Cerebellar nuclear complex (tissue), 1 donor: ENCODE measurements at regions not wholly inside any gene's neighbourhood (a gene's known extent, or its start where the extent isn't known, plus 50 kb on each side); places are given as distances from the start of the nearest gene placed in this dataset.

ENCODE experiments used
- DNase-seq, 2 experiments: peaks; one replicate each; lab custom pipeline; 2025; lab: John Stamatoyannopoulos, UW

DNA sequence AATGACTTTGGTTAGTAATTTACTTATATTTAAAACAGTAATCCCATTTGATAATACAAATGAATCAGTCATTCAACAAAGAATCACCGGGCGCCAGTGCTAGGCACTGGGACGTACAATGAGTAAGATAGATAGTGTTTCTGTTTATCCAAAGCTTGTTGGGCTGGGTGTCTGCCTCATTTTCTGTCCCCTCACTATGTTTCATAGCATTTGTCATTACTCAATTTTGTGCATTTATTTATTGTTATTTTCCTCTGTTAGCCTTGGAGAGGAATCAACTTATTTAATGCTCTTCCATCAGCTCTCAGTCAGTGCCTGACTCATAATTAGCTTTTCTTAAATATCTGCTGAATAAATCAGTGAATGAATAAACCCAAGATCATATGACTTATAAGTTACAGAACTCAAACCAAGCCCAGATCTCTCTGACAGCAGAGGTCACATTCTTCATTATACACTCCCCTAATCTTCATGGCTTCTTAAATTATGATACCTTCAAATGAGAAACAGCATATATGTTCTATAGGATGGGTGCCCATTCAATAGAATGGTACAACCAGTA lies 86.2 kb downstream of the TSPAN8 start:
- no peak for DNase-seq

- no peak for DNase-seq
Measured at GRCh38 chr12:71070416-71071128, 87.2 kb downstream of the TSPAN8 start.

- no peak for DNase-seq
Measured at GRCh38 chr12:71069311-71069710, 88.5 kb downstream of the TSPAN8 start.

DNA sequence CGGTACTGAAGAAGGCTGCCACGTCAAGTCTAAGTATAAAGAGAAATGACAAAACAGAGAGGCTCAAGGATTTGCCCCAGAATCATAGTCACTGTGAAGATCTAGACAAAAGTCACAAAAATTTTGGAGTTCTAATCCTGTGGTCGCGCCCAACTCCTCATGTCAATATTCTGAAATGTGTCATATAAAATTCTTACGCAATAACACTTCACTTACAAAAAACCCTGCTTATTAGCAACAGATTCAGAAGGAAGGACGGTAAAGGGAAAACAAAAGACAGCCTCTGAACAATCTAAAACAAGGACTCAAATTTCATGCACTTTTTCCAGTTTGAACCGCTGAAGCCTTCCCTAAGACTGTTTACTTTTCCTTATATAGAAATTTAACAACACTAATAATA lies 94.7 kb downstream of the TSPAN8 start:
- no peak for DNase-seq

DNA sequence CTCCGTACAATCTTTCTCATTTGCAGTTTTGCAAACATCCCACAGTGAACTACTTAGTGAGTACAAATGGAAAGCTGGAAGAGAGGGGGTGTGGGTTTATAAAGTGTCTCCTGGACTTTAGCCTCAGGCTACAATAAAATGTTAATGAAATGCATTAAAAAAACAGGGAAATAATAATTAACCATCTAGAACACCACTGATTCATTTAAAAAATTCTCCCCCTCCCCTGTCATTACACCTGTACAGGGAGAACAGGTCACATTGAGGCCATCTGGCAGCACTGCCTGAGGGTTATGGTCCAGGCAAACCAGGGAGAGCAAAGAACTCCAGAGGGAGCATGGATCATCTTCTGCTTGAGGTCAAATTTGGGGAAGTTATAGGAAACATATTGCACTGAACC lies 96.3 kb downstream of the TSPAN8 start:
- no peak for DNase-seq

DNA sequence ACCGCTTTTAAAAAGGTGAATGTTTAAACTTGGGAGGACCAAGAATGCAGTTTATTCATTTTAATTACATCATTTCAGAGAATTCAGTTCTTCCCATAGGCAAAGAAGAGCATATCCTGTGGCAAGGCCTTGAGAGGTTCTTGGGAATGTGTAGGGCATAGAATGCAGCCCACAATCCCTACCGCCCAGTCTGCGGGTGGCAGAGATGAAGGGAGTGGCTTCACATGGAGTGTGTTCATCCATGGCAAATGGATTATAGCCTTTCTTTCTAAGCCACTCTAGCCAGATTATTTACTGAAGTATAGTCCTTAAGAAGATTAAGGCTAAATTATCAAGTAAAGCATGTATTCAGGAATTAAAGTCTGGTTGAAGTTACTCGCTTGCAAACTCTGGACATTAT lies 97.4 kb downstream of the TSPAN8 start:
- DNase-seq = no peak

- DNase-seq = no peak
Measured at GRCh38 chr12:71057330-71057729, 100.5 kb downstream of the TSPAN8 start.

GRCh38 chr12:71054551-71054950 lies 103.2 kb downstream of the TSPAN8 start:
- DNase-seq = no peak

DNA sequence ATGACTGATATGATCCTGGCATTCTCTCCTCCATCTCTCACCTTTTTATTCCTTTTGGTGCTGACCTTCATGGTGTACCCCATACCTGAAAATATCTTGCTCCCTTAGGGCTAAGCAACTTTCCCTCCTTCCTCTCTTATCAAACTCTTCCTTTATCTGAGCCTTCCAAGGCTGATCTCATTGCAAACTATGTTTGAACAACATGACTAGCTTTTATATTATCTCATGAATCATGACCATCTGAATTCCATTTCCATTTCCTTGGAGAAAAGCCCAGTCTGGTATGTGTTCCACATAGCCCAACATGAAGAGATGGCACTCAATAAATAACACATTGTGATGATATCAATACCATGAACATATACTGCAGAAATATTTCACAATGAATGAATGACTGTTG lies 111.6 kb downstream of the TSPAN8 start:
- no peak for DNase-seq

DNA sequence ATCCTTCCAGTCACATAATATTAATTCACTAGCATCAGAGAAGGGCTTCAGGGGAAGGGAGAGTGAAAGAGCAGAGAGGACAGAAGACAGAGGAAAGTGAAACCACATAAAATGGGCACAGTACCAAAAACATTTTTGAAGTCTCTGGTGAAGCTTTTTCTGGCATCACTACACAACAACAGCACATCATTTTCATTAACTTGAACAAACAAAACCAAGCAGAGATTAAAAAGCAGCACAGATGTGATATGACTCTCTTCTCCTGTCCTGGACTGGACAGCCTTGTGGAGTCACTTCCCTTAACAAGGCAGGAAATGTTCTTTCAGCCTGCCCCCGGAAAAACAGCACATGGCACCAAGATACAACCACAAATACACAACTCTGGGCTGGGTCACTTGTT lies 112.0 kb downstream of the TSPAN8 start:
- no peak for DNase-seq

GRCh38 chr12:71041476-71041875 lies 116.3 kb downstream of the TSPAN8 start:
- DNase-seq = no peak

DNA sequence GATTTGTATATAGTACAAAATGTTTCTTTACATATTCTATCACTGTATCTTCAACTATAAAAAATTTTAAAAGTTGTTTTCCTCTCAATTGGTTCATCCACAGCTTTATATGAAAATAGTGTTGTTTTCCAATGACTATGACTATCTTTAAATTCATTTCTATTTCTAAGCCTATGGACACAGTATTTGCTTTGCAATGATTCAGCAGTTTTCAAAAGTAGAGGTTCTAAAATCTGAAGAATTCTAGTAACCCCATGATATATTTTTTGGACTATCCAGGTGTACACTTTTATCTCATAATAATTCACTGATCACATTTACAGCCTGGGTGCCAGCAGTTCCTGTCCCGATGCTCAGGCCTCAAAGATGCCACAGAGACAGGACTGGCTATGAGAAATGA lies 118.4 kb upstream of the PTPRR start:
- DNase-seq = no peak

- DNase-seq = no peak
Measured at GRCh38 chr12:71036526-71036925, 116.0 kb upstream of the PTPRR start.

DNA sequence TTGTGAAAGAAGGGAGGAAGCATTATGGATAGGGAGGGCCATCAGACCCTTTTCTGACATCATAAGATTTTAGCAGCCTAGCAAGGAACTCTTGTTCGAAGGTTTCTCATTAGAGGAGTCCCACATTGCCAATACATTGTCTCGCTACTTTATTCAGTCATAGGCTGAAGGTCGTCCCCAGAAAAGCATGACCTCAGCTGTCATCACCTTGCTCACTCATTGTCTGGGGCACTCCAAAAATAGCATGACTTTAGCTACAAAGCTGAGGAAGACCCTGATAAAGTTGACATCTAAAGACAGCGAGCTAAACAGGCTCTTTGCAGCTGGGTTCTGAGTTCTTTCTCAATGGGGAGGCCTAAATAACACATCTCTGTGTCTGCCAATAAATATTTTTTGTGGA lies 112.4 kb upstream of the PTPRR start:
- no peak for DNase-seq

DNA sequence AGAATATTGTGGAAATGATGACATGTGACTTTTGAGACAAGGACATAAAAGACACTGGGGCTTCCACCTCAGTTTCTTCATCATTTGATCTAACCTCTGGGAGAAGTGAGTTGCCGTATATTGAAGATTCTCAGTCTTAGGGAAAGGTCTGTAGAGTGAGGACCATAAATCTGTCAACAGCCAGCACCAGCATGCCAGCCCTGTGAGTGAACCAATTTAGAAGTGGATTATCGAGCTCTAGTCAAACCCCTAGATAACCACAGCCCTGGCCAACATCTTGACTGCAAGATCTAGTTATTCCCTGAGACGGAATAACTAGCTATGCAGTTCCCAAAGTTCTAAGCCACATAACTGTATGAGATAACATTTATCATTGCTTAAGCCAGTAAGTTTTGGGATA lies 108.8 kb upstream of the PTPRR start:
- DNase-seq = no peak

GRCh38 chr12:71027856-71028255 lies 107.3 kb upstream of the PTPRR start:
- DNase-seq = no peak

DNA sequence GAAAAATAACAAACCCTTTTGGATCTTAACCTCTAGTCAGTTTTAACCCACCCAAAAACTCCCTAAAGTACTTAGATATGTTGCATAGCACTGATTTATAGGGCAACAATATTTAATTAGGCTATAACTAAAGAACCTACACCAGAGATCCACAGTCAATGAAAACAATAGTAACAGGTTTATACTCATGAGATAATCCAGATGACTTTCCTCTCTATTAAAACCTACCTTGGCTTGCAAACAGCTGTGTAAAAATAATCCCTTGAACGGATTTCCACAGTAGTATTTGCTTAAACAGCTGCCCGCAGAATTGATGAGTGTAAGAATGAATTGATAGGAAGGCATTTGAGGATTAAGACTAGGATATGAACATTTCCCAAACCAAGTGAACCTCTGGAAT lies 104.3 kb upstream of the PTPRR start:
- no peak for DNase-seq

GRCh38 chr12:71024281-71024680 lies 103.7 kb upstream of the PTPRR start:
- DNase-seq = no peak

GRCh38 chr12:71021491-71021890 lies 101.0 kb upstream of the PTPRR start:
- DNase-seq = no peak

DNA sequence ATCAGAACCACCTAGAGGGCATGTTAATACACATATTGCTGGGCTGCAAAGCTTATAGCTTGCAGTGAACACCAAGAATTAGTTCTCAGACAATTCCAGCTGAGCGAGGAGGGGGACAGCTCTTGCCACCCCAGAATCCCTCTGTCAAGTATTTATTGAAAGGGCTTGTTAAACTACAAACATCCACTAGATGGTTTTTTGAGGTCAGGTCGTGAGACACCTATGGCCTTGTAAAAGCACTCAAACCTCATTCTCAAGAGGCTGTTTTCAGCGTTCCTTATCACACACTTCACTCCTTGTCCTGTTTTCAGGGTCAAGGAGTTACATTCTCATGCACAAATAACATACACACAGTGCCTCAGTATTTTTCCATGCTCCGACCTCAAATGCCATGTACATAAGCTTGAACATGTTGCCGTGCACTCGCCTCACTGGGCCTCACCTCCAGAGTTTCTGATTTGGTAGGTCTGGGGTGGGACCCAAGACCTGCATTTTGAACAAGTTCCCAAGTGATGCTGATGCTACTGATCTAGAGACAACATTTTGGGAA lies 98.8 kb upstream of the PTPRR start:
- DNase-seq = no peak

- DNase-seq = no peak
Measured at GRCh38 chr12:71018682-71019081, 98.1 kb upstream of the PTPRR start.

DNA sequence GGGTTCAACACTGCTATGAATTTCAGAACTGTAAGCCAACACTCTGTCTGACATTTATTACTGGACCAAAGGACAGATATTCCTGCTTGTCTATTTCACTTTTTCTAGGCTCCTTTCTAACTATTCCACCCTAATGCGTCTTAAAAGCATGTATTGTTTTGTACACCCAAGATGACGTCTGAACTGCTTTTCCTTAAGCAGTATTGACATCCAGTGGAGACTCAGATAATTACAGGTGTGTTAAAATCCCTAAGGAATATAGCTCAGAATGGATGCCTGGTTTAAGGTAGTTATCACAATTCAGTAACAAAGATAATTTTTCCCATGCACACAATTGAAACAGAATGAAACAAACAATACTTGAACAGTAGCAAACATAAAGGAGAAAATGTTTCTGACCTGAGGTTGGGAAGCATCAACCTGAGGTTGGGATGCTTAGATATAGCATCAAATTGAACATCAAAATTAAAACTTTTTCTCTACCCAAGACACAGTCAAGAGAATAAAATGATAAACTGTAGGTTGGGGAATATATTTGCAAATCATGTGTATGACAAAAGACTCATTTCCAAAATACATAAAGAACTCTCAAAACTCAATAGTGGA lies 93.7 kb upstream of the PTPRR start:
- DNase-seq = peak in 1 of 2 experiments; percentile 35

- no peak for DNase-seq
Measured at GRCh38 chr12:71011261-71011660, 90.7 kb upstream of the PTPRR start.

GRCh38 chr12:71010143-71010479 lies 89.6 kb upstream of the PTPRR start:
- DNase-seq = no peak
